H9 (cell line): ENCODE measurements at regions not wholly inside any gene's neighbourhood (a gene's known extent, or its start where the extent isn't known, plus 50 kb on each side); places are given as distances from the start of the nearest gene placed in this dataset.

ENCODE experiments used
- DNase-seq: peaks from one replicate; pipeline ENCODE4 v3.0.0-alpha.2; 2017
- H2AFZ ChIP-seq: one replicate; pipeline ENCODE4 v1.6.1; 2013; ENCODE audit warnings: mild to moderate bottlenecking, low read length, control low read depth, moderate library complexity
- H2AK5ac ChIP-seq: 2 replicates; pipeline ENCODE4 v1.6.1; 2013; ENCODE audit warnings: low read length, control low read depth, mixed read lengths; ENCODE audit not compliant: insufficient read length
- H2BK120ac ChIP-seq: one replicate; pipeline ENCODE4 v1.6.1; 2013; ENCODE audit warnings: low read depth, mild to moderate bottlenecking, low read length, control low read depth, inconsistent platforms; ENCODE audit not compliant: poor library complexity, severe bottlenecking
- H2BK12ac ChIP-seq: 2 replicates; pipeline ENCODE4 v1.6.1; 2013; ENCODE audit warnings: low read length, control low read depth, mixed read lengths, low read depth; ENCODE audit not compliant: insufficient read length
- H2BK15ac ChIP-seq: 2 replicates; pipeline ENCODE4 v1.6.1; 2013; ENCODE audit warnings: low read depth, low read length, control low read depth
- H2BK20ac ChIP-seq: one replicate; pipeline ENCODE4 v1.6.1; 2013; ENCODE audit warnings: low read depth, mild to moderate bottlenecking, low read length, control low read depth, inconsistent platforms; ENCODE audit not compliant: poor library complexity, severe bottlenecking
- H2BK5ac ChIP-seq: 2 replicates; pipeline ENCODE4 v1.6.1; 2013; ENCODE audit warnings: low read length, control low read depth, mixed read lengths; ENCODE audit not compliant: insufficient read length
- H3K14ac ChIP-seq: 2 replicates; pipeline ENCODE4 v1.6.1; 2013; ENCODE audit warnings: low read length, control low read depth; ENCODE audit not compliant: insufficient read depth
- H3K18ac ChIP-seq: 2 replicates; pipeline ENCODE4 v1.6.1; 2013; ENCODE audit warnings: low read depth, mild to moderate bottlenecking, mixed read lengths, low read length, control low read depth; ENCODE audit not compliant: insufficient read length
- H3K23ac ChIP-seq: 2 replicates; pipeline ENCODE4 v1.6.1; 2013; ENCODE audit warnings: low read length, control low read depth, mixed read lengths, low read depth; ENCODE audit not compliant: insufficient read length
- H3K23me2 ChIP-seq: 2 replicates; pipeline ENCODE4 v1.6.1; 2013; ENCODE audit warnings: low read depth, mild to moderate bottlenecking, mixed read lengths, low read length, control low read depth; ENCODE audit not compliant: insufficient read length, poor library complexity, severe bottlenecking
- H3K27ac ChIP-seq: 2 replicates; pipeline ENCODE4 v1.5.1; 2013; ENCODE audit warnings: low read length, control low read depth, mixed read lengths, low read depth; ENCODE audit not compliant: insufficient read length
- H3K27me3 ChIP-seq: 2 replicates; pipeline ENCODE4 v1.6.1; 2013; ENCODE audit warnings: low read length, control low read depth, inconsistent platforms; ENCODE audit not compliant: insufficient read depth
- H3K4ac ChIP-seq: 2 replicates; pipeline ENCODE4 v1.6.1; 2013; ENCODE audit warnings: low read depth, mild to moderate bottlenecking, control low read depth, inconsistent platforms, low read length, moderate library complexity
- H3K4me1 ChIP-seq: 2 replicates; pipeline ENCODE4 v1.6.1; 2013; ENCODE audit warnings: low read length, control low read depth, inconsistent platforms; ENCODE audit not compliant: insufficient read depth
- H3K4me2 ChIP-seq: 2 replicates; pipeline ENCODE4 v1.6.1; 2013; ENCODE audit warnings: low read length, control low read depth, mixed read lengths; ENCODE audit not compliant: insufficient read length, insufficient read depth
- H3K56ac ChIP-seq: 2 replicates; pipeline ENCODE4 v1.6.1; 2013; ENCODE audit warnings: low read depth, mild to moderate bottlenecking, mixed read lengths, low read length, control low read depth; ENCODE audit not compliant: insufficient read length
- H3K79me1 ChIP-seq: 2 replicates; pipeline ENCODE4 v1.6.1; 2013; ENCODE audit warnings: low read depth, mild to moderate bottlenecking, moderate library complexity, low read length, control low read depth, inconsistent platforms; ENCODE audit not compliant: insufficient read depth, poor library complexity, severe bottlenecking
- H3K79me2 ChIP-seq: 2 replicates; pipeline ENCODE4 v1.6.1; 2013; ENCODE audit warnings: low read length, control low read depth, inconsistent platforms; ENCODE audit not compliant: insufficient read depth
- H3K9ac ChIP-seq: 2 replicates; pipeline ENCODE4 v1.6.1; 2013; ENCODE audit warnings: low read length, control low read depth, mixed read lengths; ENCODE audit not compliant: insufficient read length; ENCODE audit errors: extremely low read depth
- H3K9me3 ChIP-seq: one replicate; pipeline ENCODE4 v1.6.1; 2013; ENCODE audit warnings: low read depth, low read length, inconsistent platforms; ENCODE audit not compliant: control insufficient read depth
- H3T11ph ChIP-seq: one replicate; pipeline ENCODE4 v1.6.1; 2013; ENCODE audit warnings: mild to moderate bottlenecking, low read length, control low read depth, inconsistent platforms
- H4K20me1 ChIP-seq: one replicate; pipeline ENCODE4 v1.6.1; 2013; ENCODE audit not compliant: control insufficient read depth, insufficient read length, insufficient read depth
- H4K5ac ChIP-seq: 2 replicates; pipeline ENCODE4 v1.6.1; 2013; ENCODE audit warnings: low read depth, mild to moderate bottlenecking, mixed read lengths, low read length, control low read depth; ENCODE audit not compliant: insufficient read length
- H4K8ac ChIP-seq: replicated peaks from 2 replicates; pipeline ENCODE4 v1.6.1; 2013; ENCODE audit warnings: low read length, control low read depth, mixed read lengths, low read depth; ENCODE audit not compliant: insufficient read length
- H4K91ac ChIP-seq: 2 replicates; pipeline ENCODE4 v1.6.1; 2013; ENCODE audit warnings: low read depth, mild to moderate bottlenecking, moderate library complexity, mixed read lengths, low read length, control low read depth; ENCODE audit not compliant: insufficient read length
- H3K27ac Mint-ChIP-seq, 3 experiments: 2 replicates in 2 of 3; 3 replicates in 1 of 3; pipeline ENCODE4 v1.8.0; 2020 to 2021; ENCODE audit warnings: mixed read lengths in 3 of 3, mild to moderate bottlenecking in 1 of 3, moderate library complexity in 1 of 3
- H3K27me3 Mint-ChIP-seq: 2 replicates; pipeline ENCODE4 v1.8.0; 2021; ENCODE audit warnings: low read depth, mild to moderate bottlenecking, moderate library complexity, mixed read lengths
- H3K36me3 Mint-ChIP-seq, 3 experiments: 2 replicates in 2 of 3; 3 replicates in 1 of 3; pipeline ENCODE4 v1.8.0; 2020 to 2021; ENCODE audit warnings: low read depth in 3 of 3, mixed read lengths in 3 of 3; ENCODE audit not compliant: insufficient read depth in 1 of 3
- H3K4me1 Mint-ChIP-seq, 2 experiments: 2 replicates each; pipeline ENCODE4 v1.8.0; 2020; ENCODE audit warnings: mixed read lengths in 2 of 2
- H3K4me3 Mint-ChIP-seq, 2 experiments: 2 replicates in 1 of 2; 3 replicates in 1 of 2; pipeline ENCODE4 v1.8.0; 2020 to 2021; ENCODE audit warnings: mild to moderate bottlenecking in 2 of 2, mixed read lengths in 2 of 2, moderate library complexity in 1 of 2
- H3K9me3 Mint-ChIP-seq, 2 experiments: 2 replicates in 1 of 2; 3 replicates in 1 of 2; pipeline ENCODE4 v1.8.0; 2020; ENCODE audit warnings: mild to moderate bottlenecking in 2 of 2, mixed read lengths in 2 of 2, moderate library complexity in 1 of 2
- CTCF ChIP-seq: fragments of 200-600 bp; sonication (generic); conservative IDR thresholded peaks from 3 replicates; pipeline ENCODE4 v1.8.0; 2021; ENCODE audit warnings: antibody characterized with exemption, mild to moderate bottlenecking
- WGBS: extraction: QIAGEN DNeasy Blood & Tissue Kit; methylation state at CpG from one replicate; pipeline ENCODE4 v1.1.7; 2013; ENCODE audit warnings: missing lambda C conversion rate, low lambda C conversion rate, mixed read lengths; ENCODE audit not compliant: insufficient read length; ENCODE audit errors: extremely low coverage; 5-methylcytosine and 5-hydroxymethylcytosine counted together

- H4K91ac ChIP-seq, result no peak overlapping the region
- no peaks in the 10 kb centered on the region for H3K27me3 ChIP-seq
- no peak overlapping the region for H3K23ac ChIP-seq
- no peak overlapping the region for H4K5ac ChIP-seq
- H2BK20ac ChIP-seq, result no peak overlapping the region
- no peak overlapping the region for H2BK15ac ChIP-seq
- H3K56ac ChIP-seq, result no peak overlapping the region
- no peak overlapping the region for H3T11ph ChIP-seq
- no peaks in the 10 kb centered on the region for H3K9me3 ChIP-seq
- H2AFZ ChIP-seq, result no peak overlapping the region
- Mint-ChIP-seq H3K27me3 (peaks cover 2% of the 10 kb centered on the region; the same call in 1 of the 2 replicates), H3K36me3 (no peaks in the 10 kb centered on the region), H3K4me3 (no peak overlapping the region), H3K9me3 (no peaks in the 10 kb centered on the region), H3K4me1 (peaks cover 0 to 2% of the 10 kb centered on the region in 2 experiments; a peak in 2 of 4 replicates), H3K27ac (peak overlapping the region in 2 of 3 experiments; percentile 18 to 87; a peak in 2 of 7 replicates)
- H3K79me1 ChIP-seq, result no peaks in the 10 kb centered on the region
- H2BK12ac ChIP-seq, result no peak overlapping the region
- DNase-seq, result no peak
- H3K9ac ChIP-seq, result no peak overlapping the region
- no peak overlapping the region for H3K4me2 ChIP-seq
- no peaks in the 10 kb centered on the region for H3K23me2 ChIP-seq
- H2AK5ac ChIP-seq, result no peak overlapping the region
- no peaks in the 10 kb centered on the region for H4K20me1 ChIP-seq
- H3K27ac ChIP-seq, result no peak overlapping the region
- no peak for TF ChIP-seq CTCF
- no peak overlapping the region for H2BK120ac ChIP-seq
- H3K14ac ChIP-seq, result no peak overlapping the region
- H3K79me2 ChIP-seq, result no peaks in the 10 kb centered on the region
- H2BK5ac ChIP-seq, result no peak overlapping the region
- H3K4me1 ChIP-seq, result no peaks in the 10 kb centered on the region
- WGBS, result no CpG with 5 or more reads among the region's 4 CpGs
- no peak overlapping the region for H3K18ac ChIP-seq
- H4K8ac ChIP-seq, result no peak overlapping the region
- no peak overlapping the region for H3K4ac ChIP-seq
These were observed 570.7 kb downstream of the PLCL1 start for GRCh38 chr2:198375083-198375410.
